H1 (cell line): ENCODE measurements at regions not wholly inside any gene's neighbourhood (a gene's known extent, or its start where the extent isn't known, plus 50 kb on each side); places are given as distances from the start of the nearest gene placed in this dataset.

Experiments
- EGR1 ChIP-seq: IDR thresholded peaks from 2 replicates; pipeline ENCODE4 v1.6.1; 2011; ENCODE audit warnings: low read depth, low read length, borderline replicate concordance
- HDAC2 ChIP-seq, 2 experiments: fragments of 300-600 bp in 1 of 2; sonication (generic) in 1 of 2; IDR thresholded peaks; 2 replicates each; pipeline ENCODE4 v1.6.1; 2011 to 2012; ENCODE audit warnings: low read depth in 2 of 2, low read length in 2 of 2, mild to moderate bottlenecking in 2 of 2, moderate library complexity in 2 of 2, borderline replicate concordance in 1 of 2, inconsistent platforms in 1 of 2
- NANOG ChIP-seq: IDR thresholded peaks from 2 replicates; pipeline ENCODE4 v1.6.1; 2011; ENCODE audit warnings: low read length, low read depth, mild to moderate bottlenecking, inconsistent platforms; ENCODE audit not compliant: insufficient read depth, poor library complexity, severe bottlenecking
- RNF2 ChIP-seq: fragments of 200-900, 300-1000 bp; sonication (generic); IDR thresholded peaks from 2 replicates; pipeline ENCODE4 v1.7.1; 2016; ENCODE audit warnings: borderline replicate concordance, low read depth, mild to moderate bottlenecking, antibody characterized with exemption, low read length; ENCODE audit not compliant: poor library complexity, severe bottlenecking; ENCODE audit errors: missing control alignments
- SIRT6 ChIP-seq: IDR thresholded peaks from one replicate; pipeline ENCODE4 v1.7.1; 2012; ENCODE audit warnings: low read length, inconsistent platforms
- SP2 ChIP-seq: IDR thresholded peaks from 2 replicates; pipeline ENCODE4 v1.6.1; 2012; ENCODE audit warnings: mild to moderate bottlenecking, low read length, inconsistent platforms
- SUZ12 ChIP-seq: fragments of 200-600 bp; sonication (generic); IDR thresholded peaks from 2 replicates; pipeline ENCODE4 v1.6.1; 2012; ENCODE audit warnings: mild to moderate bottlenecking, inconsistent platforms, low read length, moderate library complexity, mixed read lengths
- TF ChIP-seq, protein P1 (sequence below): IDR thresholded peaks from 2 replicates; pipeline ENCODE4 v1.6.1; 2011; ENCODE audit warnings: low read depth, mild to moderate bottlenecking, low read length; ENCODE audit not compliant: insufficient read depth

GRCh38 chr1:114270282-114270681 is 116.6 kb upstream of the SYT6 start (continued):
- TF ChIP-seq NANOG (no peak), EGR1 (no peak), SUZ12 (no peak), SIRT6 (no peak), HDAC2 (IDR thresholded peaks at IDR 0.05; ENCODE audit: borderline replicate concordance in 1 of 2, low read depth in 2 of 2, low read length in 2 of 2) (no peak), RNF2 (no peak), SP2 (no peak)
- TF ChIP-seq, protein P1, sequence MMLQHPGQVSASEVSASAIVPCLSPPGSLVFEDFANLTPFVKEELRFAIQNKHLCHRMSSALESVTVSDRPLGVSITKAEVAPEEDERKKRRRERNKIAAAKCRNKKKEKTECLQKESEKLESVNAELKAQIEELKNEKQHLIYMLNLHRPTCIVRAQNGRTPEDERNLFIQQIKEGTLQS: no peak
